ENCODE measurements at regions not wholly inside any gene's neighbourhood (a gene's known extent, or its start where the extent isn't known, plus 50 kb on each side); places are given as distances from the start of the nearest gene placed in this dataset.

DNA sequence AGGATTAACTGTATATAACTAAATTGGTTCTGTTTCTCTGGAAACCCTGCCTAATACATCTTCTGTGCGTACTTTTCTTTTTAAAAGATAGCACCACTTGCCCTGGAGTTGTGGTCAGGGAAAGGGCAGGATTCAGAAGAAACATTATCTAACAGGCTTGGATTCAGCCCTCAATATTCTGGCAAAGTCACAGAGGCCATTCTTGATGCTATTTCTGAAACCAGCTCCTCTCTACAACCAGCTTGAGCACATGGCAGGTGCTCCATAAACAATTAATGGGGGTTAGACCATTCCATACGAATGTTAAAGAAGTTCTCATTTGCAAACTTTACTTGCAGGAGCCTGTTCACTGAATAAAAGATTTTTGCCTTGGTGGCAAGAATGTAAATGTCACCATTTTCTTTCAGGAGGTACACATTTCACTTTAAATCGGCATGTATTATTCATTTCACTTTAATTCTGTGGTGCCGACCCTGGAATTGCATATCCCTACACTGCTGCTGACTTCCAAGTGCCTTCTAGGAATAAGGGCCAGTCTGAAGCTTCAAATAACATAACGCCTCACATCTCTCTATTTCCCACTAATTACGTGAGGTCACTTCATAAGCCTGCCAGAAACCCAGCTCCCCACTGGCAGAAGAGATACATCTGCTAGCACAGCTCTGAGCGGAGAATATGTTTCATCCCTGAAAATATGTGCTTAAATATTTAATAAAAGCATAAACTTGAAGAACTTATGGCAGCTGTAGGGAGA, 248.7 kb downstream of the ADGRG6 start:
- dilution Hi-C loops (cut with MboI; ENCODE audit: extremely low pct_ligation_motif_present, low sequenced_read_pairs): no loop called here
- Histone ChIP-seq H3K4me2 (ENCODE audit: control insufficient read depth, extremely low read depth, insufficient read depth, low read depth, low read length) (no peak overlapping the region), H3K36me3 (ENCODE audit: control insufficient read depth in 2 of 2, extremely low read depth in 1 of 2, insufficient read depth in 2 of 2, low read length in 2 of 2) (no peaks in the 10 kb centered on the region), H3K9me1 (ENCODE audit: control insufficient read depth, extremely low read depth, insufficient read depth, low read length) (no peaks in the 10 kb centered on the region), H4K20me1 (ENCODE audit: control insufficient read depth, extremely low read depth, insufficient read depth, low read length) (no peaks in the 10 kb centered on the region), H3K27ac (ENCODE audit: control insufficient read depth, insufficient read depth, low read length) (no peak overlapping the region), H3K79me2 (ENCODE audit: control insufficient read depth, insufficient read depth, low read length) (no peaks in the 10 kb centered on the region), H3K4me3 (ENCODE audit: control insufficient read depth in 2 of 3, extremely low read depth in 1 of 3, insufficient read depth in 2 of 3, low read depth in 1 of 3, low read length in 3 of 3) (no peak overlapping the region), H3K4me1 (ENCODE audit: control insufficient read depth, extremely low read depth, insufficient read depth, low read length) (peaks cover 15% of the 10 kb centered on the region), H3K27me3 (ENCODE audit: control insufficient read depth, extremely low read depth, insufficient read depth, low read length) (no peaks in the 10 kb centered on the region), H2AFZ (ENCODE audit: control insufficient read depth, low read length) (no peak overlapping the region), H3K9me3 (ENCODE audit: control insufficient read depth, low read depth, low read length) (no peaks in the 10 kb centered on the region), H3K9ac (ENCODE audit: control insufficient read depth, extremely low read depth, insufficient read depth, low read length) (no peak overlapping the region)
- FAIRE-seq (no peak), DNase-seq (ENCODE audit: low read depth, low spot score) (no peak)
- TF ChIP-seq, protein P1, sequence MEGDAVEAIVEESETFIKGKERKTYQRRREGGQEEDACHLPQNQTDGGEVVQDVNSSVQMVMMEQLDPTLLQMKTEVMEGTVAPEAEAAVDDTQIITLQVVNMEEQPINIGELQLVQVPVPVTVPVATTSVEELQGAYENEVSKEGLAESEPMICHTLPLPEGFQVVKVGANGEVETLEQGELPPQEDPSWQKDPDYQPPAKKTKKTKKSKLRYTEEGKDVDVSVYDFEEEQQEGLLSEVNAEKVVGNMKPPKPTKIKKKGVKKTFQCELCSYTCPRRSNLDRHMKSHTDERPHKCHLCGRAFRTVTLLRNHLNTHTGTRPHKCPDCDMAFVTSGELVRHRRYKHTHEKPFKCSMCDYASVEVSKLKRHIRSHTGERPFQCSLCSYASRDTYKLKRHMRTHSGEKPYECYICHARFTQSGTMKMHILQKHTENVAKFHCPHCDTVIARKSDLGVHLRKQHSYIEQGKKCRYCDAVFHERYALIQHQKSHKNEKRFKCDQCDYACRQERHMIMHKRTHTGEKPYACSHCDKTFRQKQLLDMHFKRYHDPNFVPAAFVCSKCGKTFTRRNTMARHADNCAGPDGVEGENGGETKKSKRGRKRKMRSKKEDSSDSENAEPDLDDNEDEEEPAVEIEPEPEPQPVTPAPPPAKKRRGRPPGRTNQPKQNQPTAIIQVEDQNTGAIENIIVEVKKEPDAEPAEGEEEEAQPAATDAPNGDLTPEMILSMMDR (optimal IDR thresholded peaks at IDR 0.05 in 1 of 3, IDR thresholded peaks at IDR 0.05 in 1 of 3, conservative IDR thresholded peaks at IDR 0.05 in 1 of 3; ENCODE audit: extremely low read depth in 1 of 3, insufficient read depth in 2 of 3, low read length in 3 of 3): no peak
- TF ChIP-seq EZH2 (IDR thresholded peaks at IDR 0.05; ENCODE audit: low read length): no peak

DNA sequence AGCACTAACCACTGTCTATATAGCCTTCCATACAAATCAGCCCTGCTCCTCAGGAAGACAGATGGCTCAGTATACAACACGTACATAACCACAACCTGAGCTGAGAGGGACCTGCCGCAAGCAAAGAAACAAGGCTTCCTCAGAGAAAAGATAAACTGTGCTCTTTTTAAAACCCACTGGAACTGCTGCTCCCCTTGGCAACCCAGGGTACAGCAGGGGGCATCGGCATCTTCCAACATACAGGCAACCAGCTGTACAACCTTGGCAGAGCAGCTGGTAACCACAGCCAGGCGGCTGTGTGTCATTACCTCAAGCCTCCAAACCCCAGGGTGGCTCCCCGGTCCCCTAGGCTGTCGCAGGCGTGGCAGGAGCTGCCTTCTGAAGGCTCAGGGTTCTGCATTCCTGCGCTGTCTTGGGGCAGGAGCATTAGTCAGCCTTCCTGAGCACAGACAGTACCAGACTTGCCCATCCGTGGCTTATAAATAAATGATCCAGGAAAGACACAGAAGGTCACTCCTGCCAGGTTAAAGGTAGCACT, 249.5 kb downstream of the ADGRG6 start:
- H3K9me1 ChIP-seq (ENCODE audit: control insufficient read depth, extremely low read depth, insufficient read depth, low read length): no peaks in the 10 kb centered on the region
- H3K4me1 ChIP-seq (ENCODE audit: control insufficient read depth, extremely low read depth, insufficient read depth, low read length): peaks cover 15% of the 10 kb centered on the region
- DNase-seq (ENCODE audit: low read depth, low spot score) (peak; percentile 35), FAIRE-seq (peak; percentile 92)
- no peaks in the 10 kb centered on the region for H4K20me1 ChIP-seq (ENCODE audit: control insufficient read depth, extremely low read depth, insufficient read depth, low read length)
- no peaks in the 10 kb centered on the region for H3K27me3 ChIP-seq (ENCODE audit: control insufficient read depth, extremely low read depth, insufficient read depth, low read length)
- no peaks in the 10 kb centered on the region for H3K9me3 ChIP-seq (ENCODE audit: control insufficient read depth, low read depth, low read length)
- peak overlapping the region; percentile 66 for H2AFZ ChIP-seq (ENCODE audit: control insufficient read depth, low read length)
- peak overlapping the region; percentile 2 for H3K27ac ChIP-seq (ENCODE audit: control insufficient read depth, insufficient read depth, low read length)
- peak overlapping the region; percentile 79 for H3K4me2 ChIP-seq (ENCODE audit: control insufficient read depth, extremely low read depth, insufficient read depth, low read depth, low read length)
- no peaks in the 10 kb centered on the region for H3K36me3 ChIP-seq (ENCODE audit: control insufficient read depth in 2 of 2, extremely low read depth in 1 of 2, insufficient read depth in 2 of 2, low read length in 2 of 2)
- H3K9ac ChIP-seq (ENCODE audit: control insufficient read depth, extremely low read depth, insufficient read depth, low read length): peak overlapping the region; percentile 24
- H3K79me2 ChIP-seq (ENCODE audit: control insufficient read depth, insufficient read depth, low read length): no peaks in the 10 kb centered on the region
- no peak for TF ChIP-seq EZH2 (IDR thresholded peaks at IDR 0.05; ENCODE audit: low read length)
- TF ChIP-seq, protein P1 (optimal IDR thresholded peaks at IDR 0.05 in 1 of 3, IDR thresholded peaks at IDR 0.05 in 1 of 3, conservative IDR thresholded peaks at IDR 0.05 in 1 of 3; ENCODE audit: extremely low read depth in 1 of 3, insufficient read depth in 2 of 3, low read length in 3 of 3): peak; percentile 25 to 35 (median 30)
- peak overlapping the region in 2 of 3 experiments; percentile 11 to 18 for H3K4me3 ChIP-seq (ENCODE audit: control insufficient read depth in 2 of 3, extremely low read depth in 1 of 3, insufficient read depth in 2 of 3, low read depth in 1 of 3, low read length in 3 of 3)
- dilution Hi-C loops (cut with MboI; ENCODE audit: extremely low pct_ligation_motif_present, low sequenced_read_pairs): no loop called here
